ENCODE measurements at regions not wholly inside any gene's neighbourhood (a gene's known extent, or its start where the extent isn't known, plus 50 kb on each side); places are given as distances from the start of the nearest gene placed in this dataset.

- TF ChIP-seq POLR2A (IDR thresholded peaks at IDR 0.05; ENCODE audit: control extremely low read depth in 1 of 2, low read depth in 2 of 2, low read length in 2 of 2) (no peak), ASH2L (IDR thresholded peaks at IDR 0.05; ENCODE audit: low read length) (no peak), CTCF (IDR thresholded peaks at IDR 0.05; ENCODE audit: control extremely low read depth in 1 of 3, insufficient read depth in 1 of 3, low read depth in 1 of 3, low read length in 3 of 3) (no peak), JUND (IDR thresholded peaks at IDR 0.05; ENCODE audit: low read length) (no peak), MAX (IDR thresholded peaks at IDR 0.05) (no peak), EZH2 (IDR thresholded peaks at IDR 0.05; ENCODE audit: low read depth, low read length, severe bottlenecking) (no peak), NRF1 (IDR thresholded peaks at IDR 0.05; ENCODE audit: low read depth, low read length) (no peak), TCF12 (IDR thresholded peaks at IDR 0.05; ENCODE audit: low read depth, low read length) (no peak), EP300 (IDR thresholded peaks at IDR 0.05; ENCODE audit: borderline replicate concordance in 1 of 2, low read depth in 2 of 2, low read length in 2 of 2) (no peak)
Measured at GRCh38 chr7:30224511-30225062, 59.8 kb upstream of the ZNRF2 start.

Measured in H1 (cell line).